ENCODE measurements at regions not wholly inside any gene's neighbourhood (a gene's known extent, or its start where the extent isn't known, plus 50 kb on each side); places are given as distances from the start of the nearest gene placed in this dataset.

DNA sequence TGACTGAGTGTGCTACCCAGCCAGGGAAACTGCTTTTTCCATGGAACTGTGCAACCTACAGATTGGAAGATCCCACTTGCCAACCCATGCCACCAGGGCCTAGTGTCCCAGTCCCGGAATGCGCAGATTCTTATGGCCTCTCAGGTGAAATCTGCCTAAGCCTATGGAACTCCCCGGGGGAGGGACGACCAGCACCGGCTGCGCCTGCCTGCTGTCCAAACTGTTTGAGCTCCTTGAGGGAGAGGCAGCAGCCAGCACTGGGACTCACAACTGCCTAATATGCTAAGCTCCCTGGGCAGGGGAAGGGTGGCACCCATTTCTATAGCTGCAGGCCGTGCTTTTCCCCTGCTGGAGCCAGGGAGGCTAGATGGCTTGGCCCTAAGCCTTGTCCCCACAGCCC is 92.5 kb upstream of the GZMB start:
- no peak for TF ChIP-seq CTCF (tag by site-specific recombination; IDR thresholded peaks at IDR 0.05)
- TF ChIP-seq ZNF555 (tag by site-specific recombination; conservative IDR thresholded peaks at IDR 0.05): no peak
- TF ChIP-seq YY1 (tag by site-specific recombination; IDR thresholded peaks at IDR 0.05): no peak

All from HEK293 (cell line).